NCI-H82 treated with DMSO at 0.1 percent for 48 hours (cell line): ENCODE measurements at regions not wholly inside any gene's neighbourhood (a gene's known extent, or its start where the extent isn't known, plus 50 kb on each side); places are given as distances from the start of the nearest gene placed in this dataset.

Source experiments
- DNase-seq: peaks from one replicate; lab custom pipeline; 2025; ENCODE audit not compliant: unreplicated experiment; lab: John Stamatoyannopoulos, UW

GRCh38 chr2:238632181-238633060 lies 205.7 kb downstream of the ASB1 start:
- no peak for DNase-seq

GRCh38 chr2:238633426-238634328 lies 206.9 kb downstream of the ASB1 start:
- no peak for DNase-seq

GRCh38 chr2:238634701-238635357 lies 208.1 kb downstream of the ASB1 start:
- no peak for DNase-seq

GRCh38 chr2:238635647-238636051 lies 208.9 kb downstream of the ASB1 start:
- no peak for DNase-seq

GRCh38 chr2:238636269-238637073 lies 209.7 kb downstream of the ASB1 start:
- DNase-seq, result no peak

- DNase-seq, result no peak
These were observed 209.5 kb upstream of the TWIST2 start for GRCh38 chr2:238638100-238638981.

- DNase-seq, result no peak
These were observed 208.8 kb upstream of the TWIST2 start for GRCh38 chr2:238638982-238639628.

- DNase-seq, result no peak
These were observed 207.4 kb upstream of the TWIST2 start for GRCh38 chr2:238640486-238640885.

- no peak for DNase-seq
These were observed 204.9 kb upstream of the TWIST2 start for GRCh38 chr2:238642973-238643372.

- no peak for DNase-seq
These were observed 204.4 kb upstream of the TWIST2 start for GRCh38 chr2:238643400-238643907.

GRCh38 chr2:238644095-238645081 lies 203.5 kb upstream of the TWIST2 start:
- DNase-seq, result no peak

GRCh38 chr2:238645095-238645494 lies 202.8 kb upstream of the TWIST2 start:
- DNase-seq, result no peak

GRCh38 chr2:238645716-238646115 lies 202.2 kb upstream of the TWIST2 start:
- no peak for DNase-seq

- no peak for DNase-seq
These were observed 201.6 kb upstream of the TWIST2 start for GRCh38 chr2:238646281-238646680.

GRCh38 chr2:238646803-238647202 lies 201.1 kb upstream of the TWIST2 start:
- DNase-seq, result no peak

- no peak for DNase-seq
These were observed 198.8 kb upstream of the TWIST2 start for GRCh38 chr2:238649123-238649522.

- DNase-seq, result no peak
These were observed 197.9 kb upstream of the TWIST2 start for GRCh38 chr2:238649936-238650518.
